Cardiac fibroblast (primary cell): ENCODE measurements at regions not wholly inside any gene's neighbourhood (a gene's known extent, or its start where the extent isn't known, plus 50 kb on each side); places are given as distances from the start of the nearest gene placed in this dataset.

Experiments
- DNase-seq, 2 donors: peaks; one replicate each; pipeline versions ENCODE4 v3.0.0 to v3.0.0-alpha.2; 2010; ENCODE audit warnings: low read depth in 2 of 2
- H3K4me3 ChIP-seq, 2 donors: replicated peaks in 1 of 2; 1 replicate in 1 of 2; 2 replicates in 1 of 2; pipeline ENCODE4 v1.5.1; 2011; ENCODE audit warnings: low read depth in 2 of 2, low read length in 2 of 2, mild to moderate bottlenecking in 2 of 2, moderate library complexity in 1 of 2
- CTCF ChIP-seq: IDR thresholded peaks from one replicate; pipeline ENCODE4 v1.5.1; 2011; ENCODE audit warnings: low read depth, mild to moderate bottlenecking, low read length, inconsistent platforms

GRCh38 chr12:114302606-114303315 is 103.2 kb downstream of the TBX5 start:
- TF ChIP-seq CTCF, result no peak
- DNase-seq, result no peak

GRCh38 chr12:114302117-114302516 is 103.8 kb downstream of the TBX5 start:
- H3K4me3 ChIP-seq, result no peak overlapping the region
- DNase-seq, result no peak
- TF ChIP-seq CTCF, result no peak

More at GRCh38 chr12:114302606-114303315, 103.2 kb downstream of the TBX5 start:
- no peak overlapping the region for H3K4me3 ChIP-seq

- TF ChIP-seq CTCF, result no peak
- no peak for DNase-seq
These were observed 111.7 kb downstream of the TBX5 start for GRCh38 chr12:114294303-114294685.

GRCh38 chr12:114293571-114294302 is 112.2 kb downstream of the TBX5 start:
- DNase-seq, result no peak
- TF ChIP-seq CTCF, result no peak
- H3K4me3 ChIP-seq, result no peak overlapping the region

More at GRCh38 chr12:114294303-114294685, 111.7 kb downstream of the TBX5 start:
- H3K4me3 ChIP-seq, result no peak overlapping the region

GRCh38 chr12:114293073-114293472 is 112.9 kb downstream of the TBX5 start:
- no peak for TF ChIP-seq CTCF
- DNase-seq, result no peak
- H3K4me3 ChIP-seq, result no peak overlapping the region

- DNase-seq, result no peak
- no peak overlapping the region for H3K4me3 ChIP-seq
- no peak for TF ChIP-seq CTCF
These were observed 114.4 kb downstream of the TBX5 start for GRCh38 chr12:114291389-114292060.
